ENCODE measurements at regions not wholly inside any gene's neighbourhood (a gene's known extent, or its start where the extent isn't known, plus 50 kb on each side); places are given as distances from the start of the nearest gene placed in this dataset.

- Histone ChIP-seq H3K27ac (no peak overlapping the region), H3K4me1 (ENCODE audit: control insufficient read depth in 1 of 2, low read depth in 2 of 2) (no peaks in the 10 kb centered on the region), H3K36me3 (no peaks in the 10 kb centered on the region), H3K9me3 (no peaks in the 10 kb centered on the region), H3K27me3 (replicated peaks; ENCODE audit: insufficient read depth) (no peaks in the 10 kb centered on the region), H3K4me3 (no peak overlapping the region)
- DNase-seq (ENCODE audit: low spot score) (no peak), ATAC-seq (ENCODE audit: insufficient number of reproducible peaks, low FRiP score, low read depth) (no peak)
- TF ChIP-seq, protein P1, sequence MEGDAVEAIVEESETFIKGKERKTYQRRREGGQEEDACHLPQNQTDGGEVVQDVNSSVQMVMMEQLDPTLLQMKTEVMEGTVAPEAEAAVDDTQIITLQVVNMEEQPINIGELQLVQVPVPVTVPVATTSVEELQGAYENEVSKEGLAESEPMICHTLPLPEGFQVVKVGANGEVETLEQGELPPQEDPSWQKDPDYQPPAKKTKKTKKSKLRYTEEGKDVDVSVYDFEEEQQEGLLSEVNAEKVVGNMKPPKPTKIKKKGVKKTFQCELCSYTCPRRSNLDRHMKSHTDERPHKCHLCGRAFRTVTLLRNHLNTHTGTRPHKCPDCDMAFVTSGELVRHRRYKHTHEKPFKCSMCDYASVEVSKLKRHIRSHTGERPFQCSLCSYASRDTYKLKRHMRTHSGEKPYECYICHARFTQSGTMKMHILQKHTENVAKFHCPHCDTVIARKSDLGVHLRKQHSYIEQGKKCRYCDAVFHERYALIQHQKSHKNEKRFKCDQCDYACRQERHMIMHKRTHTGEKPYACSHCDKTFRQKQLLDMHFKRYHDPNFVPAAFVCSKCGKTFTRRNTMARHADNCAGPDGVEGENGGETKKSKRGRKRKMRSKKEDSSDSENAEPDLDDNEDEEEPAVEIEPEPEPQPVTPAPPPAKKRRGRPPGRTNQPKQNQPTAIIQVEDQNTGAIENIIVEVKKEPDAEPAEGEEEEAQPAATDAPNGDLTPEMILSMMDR (IDR thresholded peaks at IDR 0.05), result no peak
Measured at GRCh38 chr1:90773812-90774211, 56.7 kb upstream of the BARHL2 start.

- Histone ChIP-seq H3K36me3 (no peaks in the 10 kb centered on the region), H3K4me1 (ENCODE audit: control insufficient read depth in 1 of 2, low read depth in 2 of 2) (no peaks in the 10 kb centered on the region), H3K27ac (no peak overlapping the region), H3K9me3 (no peaks in the 10 kb centered on the region), H3K27me3 (replicated peaks; ENCODE audit: insufficient read depth) (no peaks in the 10 kb centered on the region), H3K4me3 (no peak overlapping the region)
- TF ChIP-seq, protein P1 (IDR thresholded peaks at IDR 0.05), result no peak
- DNase-seq (ENCODE audit: low spot score) (no peak), ATAC-seq (ENCODE audit: insufficient number of reproducible peaks, low FRiP score, low read depth) (no peak)
Measured at GRCh38 chr1:90768826-90769225, 51.7 kb upstream of the BARHL2 start.

- Histone ChIP-seq H3K36me3 (no peaks in the 10 kb centered on the region), H3K4me3 (no peak overlapping the region), H3K9me3 (no peaks in the 10 kb centered on the region), H3K4me1 (ENCODE audit: control insufficient read depth in 1 of 2, low read depth in 2 of 2) (no peaks in the 10 kb centered on the region), H3K27me3 (replicated peaks; ENCODE audit: insufficient read depth) (no peaks in the 10 kb centered on the region), H3K27ac (no peak overlapping the region)
- no peak for ATAC-seq (ENCODE audit: insufficient number of reproducible peaks, low FRiP score, low read depth)
- TF ChIP-seq, protein P1 (IDR thresholded peaks at IDR 0.05), result no peak
- DNase-seq (ENCODE audit: low spot score), result no peak
Measured at GRCh38 chr1:90768098-90768497, 51.0 kb upstream of the BARHL2 start.

Measured in thoracic aorta (tissue), 2 donors.